ENCODE measurements at regions not wholly inside any gene's neighbourhood (a gene's known extent, or its start where the extent isn't known, plus 50 kb on each side); places are given as distances from the start of the nearest gene placed in this dataset.

DNA sequence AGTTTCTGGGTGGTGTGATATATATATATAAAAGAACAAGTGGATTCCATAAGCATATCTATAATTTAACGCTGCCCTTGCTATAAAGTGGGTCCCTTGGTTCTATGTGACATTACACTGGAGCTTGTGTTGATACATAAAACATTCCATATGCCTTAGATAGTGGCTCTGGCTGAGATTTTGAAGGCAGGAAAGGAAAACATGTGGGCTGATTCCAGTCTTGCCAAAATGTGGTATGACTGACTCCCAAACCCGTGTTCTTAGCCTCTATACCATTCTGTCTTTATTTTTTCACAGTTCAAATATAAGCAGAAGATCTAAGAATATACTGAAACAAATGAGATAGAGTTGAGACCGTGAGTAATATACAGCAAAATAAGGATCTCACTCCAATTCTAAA lies 522.8 kb upstream of the LRRC4C start:
- no peak for DNase-seq (ENCODE audit: low read depth)
- TF ChIP-seq, protein P1, sequence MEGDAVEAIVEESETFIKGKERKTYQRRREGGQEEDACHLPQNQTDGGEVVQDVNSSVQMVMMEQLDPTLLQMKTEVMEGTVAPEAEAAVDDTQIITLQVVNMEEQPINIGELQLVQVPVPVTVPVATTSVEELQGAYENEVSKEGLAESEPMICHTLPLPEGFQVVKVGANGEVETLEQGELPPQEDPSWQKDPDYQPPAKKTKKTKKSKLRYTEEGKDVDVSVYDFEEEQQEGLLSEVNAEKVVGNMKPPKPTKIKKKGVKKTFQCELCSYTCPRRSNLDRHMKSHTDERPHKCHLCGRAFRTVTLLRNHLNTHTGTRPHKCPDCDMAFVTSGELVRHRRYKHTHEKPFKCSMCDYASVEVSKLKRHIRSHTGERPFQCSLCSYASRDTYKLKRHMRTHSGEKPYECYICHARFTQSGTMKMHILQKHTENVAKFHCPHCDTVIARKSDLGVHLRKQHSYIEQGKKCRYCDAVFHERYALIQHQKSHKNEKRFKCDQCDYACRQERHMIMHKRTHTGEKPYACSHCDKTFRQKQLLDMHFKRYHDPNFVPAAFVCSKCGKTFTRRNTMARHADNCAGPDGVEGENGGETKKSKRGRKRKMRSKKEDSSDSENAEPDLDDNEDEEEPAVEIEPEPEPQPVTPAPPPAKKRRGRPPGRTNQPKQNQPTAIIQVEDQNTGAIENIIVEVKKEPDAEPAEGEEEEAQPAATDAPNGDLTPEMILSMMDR (IDR thresholded peaks at IDR 0.05; ENCODE audit: control insufficient read depth, insufficient read depth, low read depth, low read length, missing control alignments), result no peak

DNA sequence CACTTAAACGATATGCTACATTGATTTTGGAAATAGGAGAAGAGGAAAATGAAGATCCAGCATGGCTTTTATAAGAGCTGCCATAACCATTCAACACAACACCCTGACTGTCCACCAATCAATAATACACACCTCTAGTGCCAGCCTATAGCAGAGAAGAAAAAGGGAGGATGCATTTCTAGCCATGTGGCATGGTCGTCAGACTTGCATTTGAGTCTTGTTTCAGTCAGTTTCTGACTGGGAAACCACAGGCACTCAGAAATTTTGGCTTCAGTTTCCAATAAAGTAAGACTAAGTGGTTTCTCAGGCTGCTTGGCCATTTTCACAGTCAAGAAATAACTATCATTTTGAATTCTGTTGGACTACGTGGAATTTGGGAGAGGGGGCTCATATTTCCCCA lies 523.5 kb upstream of the LRRC4C start:
- H3K4me3 ChIP-seq (ENCODE audit: control insufficient read depth, low read depth, low read length), result no peak overlapping the region
- DNase-seq (ENCODE audit: low read depth), result no peak
- TF ChIP-seq, protein P1 (IDR thresholded peaks at IDR 0.05; ENCODE audit: control insufficient read depth, insufficient read depth, low read depth, low read length, missing control alignments), result no peak

More for the DNA sequence above, 522.8 kb upstream of the LRRC4C start:
- no peak overlapping the region for H3K4me3 ChIP-seq (ENCODE audit: control insufficient read depth, low read depth, low read length)

DNA sequence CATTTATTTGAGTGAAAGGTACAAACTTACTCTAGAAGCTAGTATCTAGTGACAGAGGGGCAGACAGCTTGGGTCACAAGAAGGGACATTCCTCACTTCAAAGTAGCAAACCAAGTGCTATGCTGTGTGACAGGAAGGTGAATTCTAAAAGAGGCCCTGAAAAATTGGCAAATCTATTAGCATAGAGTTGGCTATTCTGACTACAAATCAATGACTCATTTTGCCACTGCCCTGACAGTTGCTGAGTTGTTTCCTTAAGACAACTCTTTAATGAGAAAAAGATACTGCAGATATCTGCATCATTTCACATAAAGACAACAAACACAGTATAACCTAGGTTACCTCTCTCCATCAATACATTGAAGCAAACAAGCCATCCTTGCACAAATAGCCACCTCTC lies 524.0 kb upstream of the LRRC4C start:
- TF ChIP-seq, protein P1 (IDR thresholded peaks at IDR 0.05; ENCODE audit: control insufficient read depth, insufficient read depth, low read depth, low read length, missing control alignments), result no peak
- DNase-seq (ENCODE audit: low read depth), result no peak
- no peak overlapping the region for H3K4me3 ChIP-seq (ENCODE audit: control insufficient read depth, low read depth, low read length)

DNA sequence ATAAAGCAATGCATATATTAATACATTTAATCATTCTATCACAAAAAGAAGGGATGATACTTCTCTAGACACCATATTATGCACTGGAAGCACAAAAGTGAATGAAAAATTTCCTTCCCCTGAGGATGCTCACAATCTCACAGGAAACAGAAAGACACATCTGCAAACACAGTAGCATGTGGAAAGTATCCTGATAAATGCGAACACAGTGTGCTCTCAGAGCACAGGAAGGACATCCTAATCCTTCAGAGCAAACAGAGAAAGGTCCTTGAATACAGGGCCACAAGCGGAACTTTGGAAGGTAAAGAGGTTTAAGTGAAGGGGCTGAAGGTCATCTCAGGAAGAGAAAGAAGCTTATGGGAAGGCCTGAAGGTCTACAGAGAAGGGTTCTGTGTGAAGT lies 524.6 kb upstream of the LRRC4C start:
- DNase-seq (ENCODE audit: low read depth), result no peak
- TF ChIP-seq, protein P1 (IDR thresholded peaks at IDR 0.05; ENCODE audit: control insufficient read depth, insufficient read depth, low read depth, low read length, missing control alignments), result no peak
- no peak overlapping the region for H3K4me3 ChIP-seq (ENCODE audit: control insufficient read depth, low read depth, low read length)

DNA sequence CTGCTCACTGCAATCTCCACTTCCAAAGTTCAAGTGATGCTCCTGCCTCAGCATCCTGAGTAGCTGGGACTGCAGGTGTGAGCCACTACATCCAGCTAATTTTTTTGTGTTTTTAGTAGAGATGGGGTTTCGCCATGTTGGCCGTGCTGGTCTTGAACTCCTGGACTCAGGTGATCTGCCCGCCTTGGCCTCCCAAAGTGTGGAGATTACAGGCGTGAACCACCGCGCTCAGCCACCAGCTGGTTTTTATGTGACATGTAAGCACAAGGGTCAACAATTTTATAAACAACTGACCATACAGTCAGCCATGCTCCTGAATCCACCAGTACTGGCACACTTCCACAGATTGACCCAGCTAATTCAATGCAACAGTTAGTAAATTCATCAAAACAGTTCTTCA lies 526.3 kb upstream of the LRRC4C start:
- TF ChIP-seq, protein P1 (IDR thresholded peaks at IDR 0.05; ENCODE audit: control insufficient read depth, insufficient read depth, low read depth, low read length, missing control alignments), result no peak

DNA sequence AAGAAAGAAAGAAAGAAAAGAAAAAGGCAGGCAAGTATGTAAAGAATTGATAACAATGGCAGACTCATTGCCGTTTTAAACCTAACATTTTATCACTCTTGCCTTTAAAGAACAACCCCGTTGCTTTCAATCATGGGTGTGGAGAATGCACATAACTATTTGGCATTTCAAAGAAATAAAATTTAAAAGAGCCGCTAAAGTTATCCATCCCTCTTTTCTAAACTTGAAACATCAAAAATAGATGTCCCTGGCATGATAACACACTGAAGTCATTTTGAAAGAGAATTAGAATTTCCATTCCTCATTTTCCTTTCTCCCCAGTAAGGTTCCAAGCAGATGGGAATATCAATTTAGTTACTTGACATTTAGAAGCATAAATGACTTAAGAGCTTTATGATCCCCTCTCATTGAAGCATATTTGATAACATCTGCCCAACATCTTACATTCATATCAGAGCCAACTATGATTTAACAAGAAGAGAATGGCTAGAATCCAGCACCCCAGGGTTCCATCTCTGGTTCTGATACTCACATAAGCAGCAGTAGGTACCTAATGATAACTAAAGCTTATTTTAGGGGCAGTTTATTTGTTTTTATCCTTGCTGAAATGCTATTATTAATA lies 529.6 kb upstream of the LRRC4C start:
- TF ChIP-seq, protein P1 (IDR thresholded peaks at IDR 0.05; ENCODE audit: control insufficient read depth, insufficient read depth, low read depth, low read length, missing control alignments), result no peak
- no peak overlapping the region for H3K4me3 ChIP-seq (ENCODE audit: control insufficient read depth, low read depth, low read length)
- no peak for DNase-seq (ENCODE audit: low read depth)

More for the DNA sequence above, 526.3 kb upstream of the LRRC4C start:
- H3K4me3 ChIP-seq (ENCODE audit: control insufficient read depth, low read depth, low read length), result no peak overlapping the region
- DNase-seq (ENCODE audit: low read depth), result no peak

Measured in AG09309 (cell line).